Stimulated activated naive CD8-positive, alpha-beta T cell treated with anti-CD3 and anti-CD28 coated beads, Interleukin-15, amount 100 ng/mL, for 72 hours (primary cell): ENCODE measurements at regions not wholly inside any gene's neighbourhood (a gene's known extent, or its start where the extent isn't known, plus 50 kb on each side); places are given as distances from the start of the nearest gene placed in this dataset.
"Not testable (repeated sequence)": the region's sequence is repeated elsewhere in the genome, so short reads cannot be mapped to it uniquely, and the experiment has no call there.

Experiments used
- ATAC-seq: fragments of 150-1000 bp; cut with Tn5 transposase; 2 replicates; pipeline ENCODE4 v1.10.0; 2021; ENCODE audit warnings: mild to moderate bottlenecking, moderate library complexity
- DNase-seq, 2 donors: peaks; one replicate each; pipeline ENCODE4 v3.0.0; 2021 to 2022
- H3K27ac Mint-ChIP-seq, 2 donors: one replicate each; pipeline ENCODE4 v1.8.0; 2022; ENCODE audit warnings: mild to moderate bottlenecking in 2 of 2, mixed read lengths in 2 of 2, moderate library complexity in 2 of 2
- H3K27me3 Mint-ChIP-seq: one replicate; pipeline ENCODE4 v1.8.0; 2022; ENCODE audit warnings: mixed read lengths
- H3K4me1 Mint-ChIP-seq: one replicate; pipeline ENCODE4 v1.8.0; 2022; ENCODE audit warnings: mild to moderate bottlenecking, mixed read lengths
- H3K4me3 Mint-ChIP-seq, 2 donors: one replicate each; pipeline ENCODE4 v1.8.0; 2022; ENCODE audit warnings: mild to moderate bottlenecking in 2 of 2, mixed read lengths in 2 of 2, moderate library complexity in 1 of 2
- H3K9me3 Mint-ChIP-seq, 2 donors: one replicate each; pipeline ENCODE4 v1.8.0; 2022; ENCODE audit warnings: mixed read lengths in 2 of 2

DNA sequence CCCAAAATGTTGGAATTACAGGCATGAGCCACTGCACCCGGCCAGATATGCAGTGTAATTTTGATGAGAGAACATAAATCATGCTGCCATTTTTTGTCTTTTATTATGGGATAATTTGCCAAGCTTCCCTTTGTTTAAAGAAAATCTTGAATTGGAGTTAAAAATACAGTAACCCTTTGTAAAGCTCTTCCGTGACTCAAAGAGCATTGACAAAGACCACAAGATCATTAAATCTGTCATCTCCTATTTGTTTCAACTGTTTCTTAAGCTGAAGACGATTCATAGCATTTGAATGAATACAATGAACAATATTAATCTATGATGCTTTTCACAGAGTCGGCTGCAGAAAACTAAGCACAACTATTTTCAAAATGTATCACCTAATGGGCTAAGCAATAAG is 132.6 kb downstream of the ANAPC4 start:
- Mint-ChIP-seq H3K27me3 (peaks cover 2% of the 10 kb centered on the region), H3K4me3 (no peak overlapping the region), H3K9me3 (no peaks in the 10 kb centered on the region), H3K4me1 (no peaks in the 10 kb centered on the region), H3K27ac (no peak overlapping the region)
- no peak for DNase-seq
- ATAC-seq, result no peak

DNA sequence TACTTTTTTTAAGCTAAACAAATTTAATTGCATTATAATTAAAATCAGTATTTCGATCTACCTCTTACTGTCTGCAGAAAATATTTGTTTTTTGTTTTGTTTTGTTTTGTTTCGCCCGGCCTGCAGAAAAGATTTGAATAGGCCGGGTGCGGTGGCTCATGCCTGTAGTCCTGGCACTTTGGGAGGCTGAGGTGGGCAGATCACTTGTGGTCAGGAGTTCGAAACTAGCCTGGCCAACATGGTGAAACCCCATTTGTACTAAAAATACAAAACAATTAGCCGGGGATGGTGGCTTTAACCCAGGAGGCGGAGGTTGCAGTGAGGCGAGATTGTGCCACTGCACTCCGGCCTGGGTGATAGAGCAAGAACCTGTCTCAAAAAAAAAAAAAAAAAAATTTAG is 134.8 kb downstream of the ANAPC4 start:
- H3K27ac Mint-ChIP-seq, H3K4me1 Mint-ChIP-seq, DNase-seq, ATAC-seq, H3K9me3 Mint-ChIP-seq, H3K4me3 Mint-ChIP-seq, H3K27me3 Mint-ChIP-seq: not testable (repeated sequence)

DNA sequence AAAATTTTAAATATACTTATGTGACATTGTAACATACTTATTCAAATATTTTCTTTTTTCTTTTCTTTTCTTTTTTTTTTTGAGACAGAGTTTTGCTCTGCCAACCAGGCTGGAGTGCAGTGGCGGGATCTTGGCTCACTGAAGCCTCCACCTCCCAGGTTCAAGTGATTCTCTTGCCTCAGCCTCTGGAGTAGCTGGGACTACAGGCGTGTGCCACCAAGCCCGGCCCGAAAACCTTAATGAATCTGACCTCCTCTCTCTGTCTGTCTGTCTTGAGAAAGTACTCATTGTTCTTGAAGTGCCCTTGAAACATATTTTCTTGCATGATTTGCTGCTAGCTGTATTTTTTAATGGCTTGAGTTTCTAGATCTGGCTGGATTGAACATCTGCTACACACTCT is 136.8 kb downstream of the ANAPC4 start:
- H3K27me3 Mint-ChIP-seq, result peaks cover 8% of the 10 kb centered on the region
- DNase-seq (no peak), ATAC-seq (no peak)
- H3K27ac Mint-ChIP-seq, result no peak overlapping the region
- no peak overlapping the region for H3K4me3 Mint-ChIP-seq
- no peaks in the 10 kb centered on the region for H3K9me3 Mint-ChIP-seq
- no peaks in the 10 kb centered on the region for H3K4me1 Mint-ChIP-seq

DNA sequence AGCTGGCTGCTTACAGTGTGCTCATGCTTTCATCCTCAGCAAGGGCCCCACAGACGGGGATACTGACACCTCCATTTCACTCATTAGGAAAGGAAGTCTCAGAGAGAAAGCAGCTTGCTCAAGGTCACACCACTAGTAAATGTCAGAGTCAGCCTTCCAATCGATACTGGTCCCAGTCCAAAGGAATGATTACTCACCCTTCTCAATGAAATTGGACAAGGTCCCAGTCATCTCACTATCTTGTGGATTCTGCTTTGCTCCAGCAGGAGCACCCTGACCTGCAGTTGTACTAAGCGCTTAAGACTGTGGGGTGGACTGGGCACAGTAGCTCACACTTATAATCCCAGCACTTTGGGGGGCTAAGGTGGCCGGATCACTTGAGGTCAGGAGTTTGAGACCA is 132.2 kb upstream of the SLC34A2 start:
- Mint-ChIP-seq H3K4me3 (no peak overlapping the region), H3K27ac (no peak overlapping the region), H3K9me3 (no peaks in the 10 kb centered on the region), H3K4me1 (no peaks in the 10 kb centered on the region), H3K27me3 (peaks cover 9% of the 10 kb centered on the region)
- ATAC-seq, result no peak
- no peak for DNase-seq

DNA sequence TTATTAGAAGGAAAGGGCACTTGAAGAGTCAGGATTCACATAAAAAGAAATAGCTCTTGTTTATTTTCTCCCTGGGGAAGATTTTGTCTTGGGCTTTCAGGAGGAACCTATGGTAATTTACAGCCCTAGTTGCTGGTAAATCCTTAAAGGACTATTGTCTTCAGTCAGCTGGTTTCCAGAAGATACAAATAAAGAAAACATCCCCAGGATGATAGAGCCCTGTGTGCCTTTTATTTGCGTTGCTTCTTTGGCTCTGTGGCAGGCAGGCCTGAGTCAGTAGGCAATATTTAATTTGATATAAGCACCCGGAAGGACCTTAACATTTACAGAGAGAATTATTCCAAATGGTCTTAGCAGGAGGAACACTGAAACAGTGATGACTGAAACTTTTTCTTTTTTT is 131.0 kb upstream of the SLC34A2 start:
- DNase-seq, result no peak
- H3K27me3 Mint-ChIP-seq, result no peaks in the 10 kb centered on the region
- H3K27ac Mint-ChIP-seq, result no peak overlapping the region
- no peaks in the 10 kb centered on the region for H3K4me1 Mint-ChIP-seq
- H3K4me3 Mint-ChIP-seq, result no peak overlapping the region
- no peak for ATAC-seq
- no peaks in the 10 kb centered on the region for H3K9me3 Mint-ChIP-seq

DNA sequence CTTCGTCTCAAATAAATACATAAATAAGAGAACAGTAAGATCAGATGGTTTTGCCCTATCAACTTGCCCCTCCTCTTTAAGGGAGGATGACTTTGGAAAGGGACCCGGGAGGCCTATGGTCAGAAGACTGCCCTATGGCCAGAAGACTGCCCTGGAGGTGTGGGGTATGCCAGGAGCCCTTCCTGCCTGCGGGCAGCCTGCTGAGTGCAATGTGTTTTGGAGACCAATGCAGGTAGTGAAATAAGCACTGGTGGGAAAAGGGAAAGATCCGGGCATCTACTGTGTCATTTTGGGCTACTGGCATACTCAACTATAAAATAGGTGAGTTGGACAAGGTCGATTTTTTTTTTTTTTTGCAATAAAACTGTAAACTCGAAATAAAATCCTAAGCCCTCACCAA is 129.8 kb upstream of the SLC34A2 start:
- H3K9me3 Mint-ChIP-seq, result no peaks in the 10 kb centered on the region
- H3K4me3 Mint-ChIP-seq, result no peak overlapping the region
- no peak overlapping the region for H3K27ac Mint-ChIP-seq
- ATAC-seq, result no peak
- no peak for DNase-seq
- H3K4me1 Mint-ChIP-seq, result no peaks in the 10 kb centered on the region
- no peaks in the 10 kb centered on the region for H3K27me3 Mint-ChIP-seq

DNA sequence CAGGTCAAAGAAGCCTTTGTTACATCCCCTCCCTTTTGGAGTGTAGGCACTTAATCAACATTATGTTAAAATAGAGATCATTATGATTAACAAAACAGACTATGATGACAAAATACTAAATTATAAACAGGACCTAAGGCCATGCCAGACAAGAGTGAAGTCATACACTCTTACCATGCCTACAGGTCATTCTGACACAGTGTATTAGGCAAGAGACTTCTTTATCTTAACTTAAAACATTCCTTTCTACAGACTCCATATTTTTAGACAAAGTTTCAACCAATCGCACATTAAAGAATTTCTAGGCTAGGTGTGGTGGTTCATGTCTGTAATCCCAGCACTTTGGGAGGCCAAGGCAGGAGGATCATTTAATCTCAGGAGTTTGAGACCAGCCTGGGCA is 128.6 kb upstream of the SLC34A2 start:
- DNase-seq, result no peak
- Mint-ChIP-seq H3K27ac (no peak overlapping the region), H3K9me3 (no peaks in the 10 kb centered on the region), H3K4me3 (no peak overlapping the region), H3K4me1 (no peaks in the 10 kb centered on the region), H3K27me3 (no peaks in the 10 kb centered on the region)
- ATAC-seq, result no peak

DNA sequence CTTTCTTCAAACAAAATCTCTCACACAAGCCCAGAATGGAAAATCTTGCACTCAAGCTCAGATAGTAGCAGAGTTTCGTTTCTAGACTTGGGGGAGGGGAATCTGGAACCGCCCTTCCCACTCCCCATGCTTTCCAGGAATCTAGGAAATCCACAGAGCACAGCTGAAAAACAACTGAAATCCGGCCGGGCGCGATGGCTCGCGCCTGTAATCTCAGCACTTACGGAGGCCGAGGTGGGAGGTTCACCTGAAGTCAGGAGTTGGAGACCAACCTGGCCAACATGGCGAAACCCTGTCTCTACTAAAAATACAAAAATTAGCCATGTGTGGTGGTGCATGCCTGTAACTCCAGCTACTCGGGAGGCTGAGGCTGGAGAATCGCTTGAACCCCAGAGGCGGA is 127.3 kb upstream of the SLC34A2 start:
- DNase-seq, result no peak
- Mint-ChIP-seq H3K9me3 (no peaks in the 10 kb centered on the region), H3K4me3 (no peak overlapping the region), H3K27me3 (no peaks in the 10 kb centered on the region), H3K27ac (no peak overlapping the region), H3K4me1 (no peaks in the 10 kb centered on the region)
- no peak for ATAC-seq

DNA sequence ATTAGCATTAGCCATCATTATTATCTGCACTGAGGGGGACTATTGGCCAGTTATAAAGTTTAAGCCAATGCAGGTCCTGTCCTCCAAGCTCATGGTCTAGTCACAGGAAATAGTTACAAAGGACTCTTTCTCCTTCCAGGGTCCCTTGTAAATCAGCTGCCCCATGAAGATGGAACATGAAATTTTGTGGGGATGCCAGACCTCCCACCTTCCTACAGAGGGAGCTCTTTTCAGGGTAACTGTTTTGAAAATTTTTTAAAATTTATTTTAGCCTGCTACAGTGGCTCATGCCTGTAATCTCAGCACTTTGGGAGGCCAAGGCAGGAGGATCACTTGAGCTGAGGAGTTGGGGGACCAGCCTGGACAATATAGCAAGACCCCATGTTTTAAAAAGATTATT is 124.4 kb upstream of the SLC34A2 start:
- H3K9me3 Mint-ChIP-seq, result no peaks in the 10 kb centered on the region
- DNase-seq (no peak), ATAC-seq (no peak)
- no peaks in the 10 kb centered on the region for H3K4me1 Mint-ChIP-seq
- H3K27ac Mint-ChIP-seq, result no peak overlapping the region
- H3K4me3 Mint-ChIP-seq, result no peak overlapping the region
- H3K27me3 Mint-ChIP-seq, result no peaks in the 10 kb centered on the region

DNA sequence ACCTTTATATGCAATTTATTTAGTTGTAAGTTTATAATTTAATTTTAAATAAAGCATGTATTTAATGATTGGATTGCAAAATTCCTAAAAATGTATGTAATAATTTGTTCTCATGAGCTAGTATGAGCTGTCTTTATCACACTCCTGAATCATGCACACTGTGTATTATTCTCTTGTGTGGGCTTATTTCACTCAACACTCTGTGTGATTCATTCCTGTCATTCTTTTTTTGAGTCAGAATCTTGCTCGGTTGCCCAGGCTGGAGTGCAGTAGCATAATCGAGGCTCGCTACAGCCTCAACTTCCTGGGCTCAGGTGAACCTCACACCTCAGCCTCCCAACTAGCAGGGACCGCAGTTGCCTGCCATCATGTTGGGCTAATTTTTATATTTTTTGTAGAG is 123.1 kb upstream of the SLC34A2 start:
- ATAC-seq (peak; percentile 42), DNase-seq (no peak)
- H3K4me3 Mint-ChIP-seq, result no peak overlapping the region
- H3K4me1 Mint-ChIP-seq, result no peaks in the 10 kb centered on the region
- no peaks in the 10 kb centered on the region for H3K27me3 Mint-ChIP-seq
- no peak overlapping the region for H3K27ac Mint-ChIP-seq
- no peaks in the 10 kb centered on the region for H3K9me3 Mint-ChIP-seq

DNA sequence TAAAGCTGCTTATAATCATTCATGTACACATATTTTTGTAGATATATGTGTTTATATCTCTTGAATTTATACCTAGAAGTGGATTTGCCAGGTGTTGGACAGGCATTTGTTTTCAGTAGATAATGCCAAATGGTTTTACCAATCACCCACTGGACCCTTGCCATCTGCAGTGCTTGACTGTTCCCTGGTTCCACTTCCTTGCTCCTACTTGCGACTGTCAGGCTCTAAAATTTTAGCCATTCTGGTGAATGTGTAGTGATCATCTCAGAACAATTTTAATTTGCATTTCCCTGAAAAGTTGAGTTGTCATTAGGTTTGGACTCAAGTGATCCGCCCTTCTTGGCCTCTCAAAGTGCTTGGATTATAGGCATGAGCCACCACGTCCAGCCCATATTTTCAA is 122.4 kb upstream of the SLC34A2 start:
- ATAC-seq (no peak), DNase-seq (no peak)
- H3K9me3 Mint-ChIP-seq, result no peaks in the 10 kb centered on the region
- H3K4me1 Mint-ChIP-seq, result no peaks in the 10 kb centered on the region
- H3K4me3 Mint-ChIP-seq, result no peak overlapping the region
- no peaks in the 10 kb centered on the region for H3K27me3 Mint-ChIP-seq
- H3K27ac Mint-ChIP-seq, result no peak overlapping the region

DNA sequence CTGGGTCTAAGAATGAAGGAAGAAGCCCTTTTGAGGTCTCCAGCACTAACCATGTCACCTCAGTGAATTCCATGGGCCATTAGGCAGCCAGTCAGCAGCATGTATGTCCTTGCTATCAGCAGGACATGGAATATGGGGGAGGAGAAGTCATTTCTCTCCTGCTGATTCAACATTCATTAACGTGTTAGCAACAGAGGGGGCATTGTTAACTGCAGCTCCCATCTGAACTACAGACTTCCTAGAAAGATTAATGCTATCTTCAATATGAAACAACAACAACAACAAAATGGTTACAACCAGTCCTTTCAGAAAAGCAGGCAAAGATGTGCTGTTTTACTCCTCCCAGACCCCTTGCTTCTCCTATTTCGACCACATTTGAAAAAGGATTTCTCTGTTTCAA is 120.4 kb upstream of the SLC34A2 start:
- ATAC-seq (no peak), DNase-seq (no peak)
- Mint-ChIP-seq H3K4me1 (no peaks in the 10 kb centered on the region), H3K9me3 (no peaks in the 10 kb centered on the region), H3K27me3 (no peaks in the 10 kb centered on the region), H3K27ac (no peak overlapping the region), H3K4me3 (no peak overlapping the region)

DNA sequence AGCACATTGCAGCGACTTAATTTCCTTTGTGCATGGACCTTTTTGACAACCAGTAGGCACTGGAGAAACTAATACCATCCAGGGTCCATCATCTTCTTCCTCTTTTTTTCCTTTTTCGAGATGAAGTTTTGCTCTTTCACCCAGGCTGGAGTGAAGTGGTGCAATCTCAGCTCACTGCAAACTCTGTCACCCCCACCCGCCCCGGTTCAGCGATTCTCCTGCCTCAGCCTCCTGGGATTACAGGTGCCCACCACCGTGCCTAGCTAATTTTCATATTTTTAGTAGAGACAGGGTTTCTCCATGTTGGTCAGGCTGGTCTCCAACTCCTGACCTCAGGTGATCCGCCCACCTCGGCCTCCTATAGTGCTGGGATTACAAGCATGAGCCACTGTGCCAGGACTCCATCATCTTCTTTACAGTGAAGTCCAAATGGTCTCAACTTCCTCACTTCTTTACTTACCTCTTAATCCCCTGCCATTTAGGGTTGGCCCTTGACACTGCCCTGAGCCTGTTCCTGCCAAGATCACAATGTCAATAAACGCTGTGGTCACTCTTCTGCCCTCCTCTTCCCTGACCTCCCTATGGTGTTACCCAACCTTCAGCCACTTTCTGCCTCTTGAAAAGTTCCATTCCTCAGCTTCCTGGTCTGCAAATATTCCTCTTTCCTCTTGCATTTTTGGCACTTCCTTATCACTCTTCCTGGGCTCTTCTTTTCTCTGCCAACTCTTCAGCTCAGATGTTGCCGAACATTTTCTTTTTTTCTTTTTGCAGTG is 119.8 kb upstream of the SLC34A2 start:
- ATAC-seq (no peak), DNase-seq (no peak)
- H3K9me3 Mint-ChIP-seq, result no peaks in the 10 kb centered on the region
- no peak overlapping the region for H3K4me3 Mint-ChIP-seq
- H3K27me3 Mint-ChIP-seq, result no peaks in the 10 kb centered on the region
- no peak overlapping the region for H3K27ac Mint-ChIP-seq
- no peaks in the 10 kb centered on the region for H3K4me1 Mint-ChIP-seq

DNA sequence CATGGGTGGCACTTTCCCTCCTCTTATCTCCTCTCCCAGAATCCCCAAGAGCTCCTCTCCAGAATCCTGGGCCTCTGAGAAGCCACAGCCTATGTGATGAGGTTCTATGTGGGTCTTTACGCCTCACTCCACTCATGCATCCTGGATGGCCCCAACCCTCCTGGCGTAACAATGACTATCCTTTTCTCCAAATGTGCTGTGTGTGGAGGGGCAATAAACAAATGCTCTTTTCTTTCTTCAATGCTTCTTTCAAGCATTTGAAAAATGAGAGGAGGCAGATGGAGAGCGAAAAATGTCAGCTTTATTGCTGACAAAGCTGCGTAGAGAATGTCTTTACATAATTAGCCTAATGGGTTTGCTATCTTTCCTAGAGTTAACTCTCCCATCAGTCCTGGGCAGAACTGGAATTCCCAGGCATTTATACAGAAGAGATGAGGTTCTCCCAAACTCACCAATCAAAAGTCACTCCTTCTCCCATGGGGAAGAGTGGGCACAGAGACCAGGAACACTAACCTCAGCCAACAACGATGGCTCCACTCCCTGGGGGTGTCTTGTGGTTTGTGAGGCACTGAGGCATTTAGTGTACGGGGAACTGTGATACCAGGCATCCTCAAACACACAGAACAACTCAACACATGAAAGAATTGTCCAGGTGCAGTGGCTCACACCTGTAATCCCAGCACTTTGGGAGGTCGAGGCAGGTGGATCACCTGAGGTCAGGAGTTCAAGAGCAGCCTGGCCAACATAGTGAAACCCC is 118.9 kb upstream of the SLC34A2 start:
- Mint-ChIP-seq H3K27me3 (no peaks in the 10 kb centered on the region), H3K9me3 (no peaks in the 10 kb centered on the region), H3K27ac (no peak overlapping the region), H3K4me3 (no peak overlapping the region), H3K4me1 (no peaks in the 10 kb centered on the region)
- DNase-seq, result no peak
- ATAC-seq, result no peak

DNA sequence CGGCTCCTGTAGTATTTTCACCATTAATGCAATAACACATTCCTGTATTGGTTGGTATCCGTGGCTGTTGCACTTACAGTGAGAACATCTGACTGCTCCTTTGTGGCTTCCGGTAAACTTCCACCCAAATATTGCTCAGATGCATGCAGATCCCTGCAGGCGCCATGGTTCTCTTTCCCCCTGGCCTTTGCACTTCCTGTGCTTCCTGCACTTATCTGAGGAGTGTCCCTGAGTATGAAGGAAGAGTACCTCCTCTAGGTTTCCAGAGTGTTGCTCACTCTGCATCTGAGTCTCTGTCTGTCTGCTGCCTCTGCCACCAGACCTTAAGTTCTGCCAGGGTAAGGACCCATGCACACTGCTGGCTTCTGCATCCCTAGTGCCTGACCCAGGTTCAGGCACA is 117.2 kb upstream of the SLC34A2 start:
- Mint-ChIP-seq H3K4me3 (no peak overlapping the region), H3K27me3 (no peaks in the 10 kb centered on the region), H3K4me1 (no peaks in the 10 kb centered on the region), H3K9me3 (no peaks in the 10 kb centered on the region), H3K27ac (no peak overlapping the region)
- DNase-seq, result no peak
- ATAC-seq, result no peak

DNA sequence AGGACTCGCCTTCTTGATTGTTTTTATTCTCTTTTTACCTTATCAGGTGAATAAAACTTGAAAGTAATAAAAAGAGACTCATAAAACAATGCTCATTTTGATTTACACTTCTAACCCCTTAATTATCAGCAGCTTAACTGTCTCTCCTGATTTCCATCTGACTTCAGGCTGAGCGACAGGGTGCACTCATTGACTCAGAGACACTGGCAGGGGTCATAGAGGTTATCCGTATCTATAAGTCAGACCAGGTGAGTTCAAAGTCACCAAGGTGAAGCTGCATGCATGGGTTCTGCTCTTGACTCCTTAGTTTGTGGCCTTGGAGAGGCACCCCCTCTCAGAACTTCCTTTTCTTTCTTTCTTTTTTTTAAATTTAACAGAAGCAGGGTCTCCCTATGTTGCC is 116.4 kb upstream of the SLC34A2 start:
- Mint-ChIP-seq H3K27me3 (peaks cover under 1% of the 10 kb centered on the region), H3K9me3 (no peaks in the 10 kb centered on the region), H3K27ac (no peak overlapping the region), H3K4me3 (no peak overlapping the region), H3K4me1 (no peaks in the 10 kb centered on the region)
- DNase-seq (no peak), ATAC-seq (no peak)

DNA sequence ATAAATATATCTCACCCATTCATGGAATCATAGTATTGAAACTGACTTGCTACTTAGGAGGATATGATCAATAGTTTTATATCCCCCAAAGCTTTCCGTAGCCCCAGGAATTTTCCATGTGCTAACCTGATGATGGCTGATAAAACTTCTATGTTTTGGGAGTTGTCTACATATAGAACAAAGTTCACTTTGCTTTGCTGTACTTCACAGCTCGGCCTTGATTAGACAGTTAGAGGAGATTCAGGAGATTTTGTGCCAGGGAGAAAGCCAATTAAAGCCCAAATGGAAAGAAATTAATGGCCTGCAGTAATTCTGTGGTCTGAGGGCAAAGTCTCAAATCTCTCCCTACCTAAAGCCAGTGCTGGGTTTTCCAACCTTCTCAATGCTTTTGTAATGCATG is 114.9 kb upstream of the SLC34A2 start:
- H3K4me1 Mint-ChIP-seq, result no peaks in the 10 kb centered on the region
- no peaks in the 10 kb centered on the region for H3K9me3 Mint-ChIP-seq
- ATAC-seq (no peak), DNase-seq (no peak)
- peaks cover 15% of the 10 kb centered on the region for H3K27me3 Mint-ChIP-seq
- no peak overlapping the region for H3K4me3 Mint-ChIP-seq
- H3K27ac Mint-ChIP-seq, result no peak overlapping the region
